Ovary (tissue), 3 donors: ENCODE measurements at regions not wholly inside any gene's neighbourhood (a gene's known extent, or its start where the extent isn't known, plus 50 kb on each side); places are given as distances from the start of the nearest gene placed in this dataset.

Source experiments
- CTCF ChIP-seq, 3 donors: fragments of 450-650 bp in 2 of 3; fragments of 200-600 bp in 1 of 3; IDR thresholded peaks; one replicate each; pipeline versions ENCODE4 v1.5.1 to v1.8.0; 2016 to 2022; ENCODE audit warnings: antibody characterized with exemption in 3 of 3, mild to moderate bottlenecking in 1 of 3
- POLR2A ChIP-seq: fragments of 450-650 bp; IDR thresholded peaks from one replicate; pipeline ENCODE4 v1.6.1; 2017; ENCODE audit warnings: antibody characterized with exemption, mild to moderate bottlenecking, moderate library complexity
- donor health status: DM: no; HTN: no; CAD: no.

- TF ChIP-seq CTCF (IDR thresholded peaks at IDR 0.05) (no peak), POLR2A (no peak)
These were observed 301.8 kb upstream of the PROK2 start for GRCh38 chr3:72086743-72087087.
